GM12891 (cell line): ENCODE measurements at regions not wholly inside any gene's neighbourhood (a gene's known extent, or its start where the extent isn't known, plus 50 kb on each side); places are given as distances from the start of the nearest gene placed in this dataset.

Experiments used
- DNase-seq: peaks from one replicate; pipeline ENCODE4 v3.0.0; 2011; ENCODE audit warnings: low spot score; ENCODE audit not compliant: insufficient read length
- FAIRE-seq: peaks from 2 replicates; lab custom pipeline; 2011; peaks lifted over from hg19 to GRCh38; lab: Jason Lieb, UNC
- PAX5 ChIP-seq: IDR thresholded peaks from 2 replicates; pipeline ENCODE4 v1.6.1; 2011; ENCODE audit warnings: low read length, moderate library complexity, mild to moderate bottlenecking; ENCODE audit not compliant: insufficient read depth, severe bottlenecking
- POLR2A ChIP-seq: IDR thresholded peaks from 2 replicates; pipeline ENCODE4 v1.6.1; 2011; ENCODE audit warnings: low read depth, low read length, control low read depth
- POLR2AphosphoS5 ChIP-seq: IDR thresholded peaks from 2 replicates; pipeline ENCODE4 v1.6.1; 2011; ENCODE audit warnings: low read depth, low read length, control low read depth
- POU2F2 ChIP-seq: IDR thresholded peaks from 2 replicates; pipeline ENCODE4 v1.6.1; 2011; ENCODE audit warnings: low read depth, mild to moderate bottlenecking, control low read depth, low read length, moderate library complexity
- SPI1 ChIP-seq: IDR thresholded peaks from 2 replicates; pipeline ENCODE4 v1.6.1; 2011; ENCODE audit warnings: low read depth, low read length, control low read depth
- TAF1 ChIP-seq: IDR thresholded peaks from 2 replicates; pipeline ENCODE4 v1.6.1; 2011; ENCODE audit warnings: low read depth, low read length, control low read depth

DNA sequence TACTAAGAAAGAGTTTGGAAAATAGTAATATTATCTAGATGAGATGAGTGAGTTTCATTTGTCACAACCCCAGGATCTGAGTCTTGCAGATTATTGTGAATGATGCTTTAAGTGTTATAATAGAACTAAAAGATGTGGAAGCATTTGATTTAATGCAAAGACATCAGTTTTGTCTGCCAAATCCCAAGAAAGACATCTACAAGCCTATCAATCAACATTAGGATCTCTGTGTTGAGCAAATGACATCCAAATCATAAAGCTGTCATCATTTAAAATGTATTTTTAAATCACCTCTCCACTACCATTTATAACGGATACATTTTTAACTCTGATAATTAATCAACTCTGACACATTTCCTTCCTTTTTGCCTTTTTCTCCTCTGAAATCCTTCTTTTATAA lies 310.8 kb upstream of the SLIT2 start:
- DNase-seq, result no peak
- TF ChIP-seq PAX5 (no peak), SPI1 (no peak), POLR2AphosphoS5 (no peak), POU2F2 (no peak), TAF1 (no peak), POLR2A (no peak)
- no peak for FAIRE-seq

- FAIRE-seq (no peak), DNase-seq (no peak)
- TF ChIP-seq POLR2AphosphoS5, result no peak
- TF ChIP-seq POLR2A, result no peak
- TF ChIP-seq POU2F2, result no peak
- no peak for TF ChIP-seq SPI1
- no peak for TF ChIP-seq PAX5
- no peak for TF ChIP-seq TAF1
Measured at GRCh38 chr4:19936476-19936875, 315.2 kb upstream of the SLIT2 start.

DNA sequence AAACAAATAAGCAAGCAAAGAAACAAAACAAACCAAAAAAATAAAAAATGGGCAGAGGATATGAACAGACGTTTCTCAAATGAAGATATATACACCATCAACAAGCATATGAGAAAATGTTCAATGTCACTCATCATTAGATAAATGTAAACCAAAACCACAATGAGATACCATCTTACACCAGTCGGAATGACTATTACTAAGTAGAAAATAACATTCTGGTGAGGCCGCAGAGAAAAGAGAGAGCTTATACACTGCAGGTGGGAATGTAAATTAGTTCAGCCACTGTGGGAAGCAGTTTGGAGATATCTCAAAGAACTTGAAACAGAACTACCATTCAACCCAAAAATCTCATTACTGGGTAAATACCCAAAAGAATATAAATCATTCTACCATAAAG lies 321.0 kb upstream of the SLIT2 start:
- no peak for TF ChIP-seq POU2F2
- TF ChIP-seq TAF1, result no peak
- no peak for TF ChIP-seq POLR2A
- no peak for TF ChIP-seq POLR2AphosphoS5
- no peak for TF ChIP-seq SPI1
- no peak for TF ChIP-seq PAX5
- FAIRE-seq (no peak), DNase-seq (no peak)

DNA sequence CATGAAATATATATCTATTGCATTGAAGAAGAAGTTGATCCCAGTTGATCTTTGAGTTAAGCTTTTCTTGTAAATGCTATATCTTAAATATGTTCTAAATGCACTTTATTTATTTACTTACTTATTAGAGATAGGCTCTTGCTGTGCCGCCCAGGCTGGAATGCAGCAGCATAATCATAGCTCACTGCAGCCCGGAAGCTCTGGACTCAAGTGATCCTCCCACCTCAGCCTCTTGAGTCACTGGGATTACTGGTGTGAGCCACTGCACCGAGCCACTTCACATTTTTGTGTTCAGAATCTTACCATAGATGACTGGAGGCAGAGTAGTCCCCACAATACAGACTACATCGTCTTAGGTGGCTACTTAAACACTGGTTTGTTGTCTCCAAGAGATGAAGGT lies 324.3 kb upstream of the SLIT2 start:
- FAIRE-seq (no peak), DNase-seq (no peak)

DNA sequence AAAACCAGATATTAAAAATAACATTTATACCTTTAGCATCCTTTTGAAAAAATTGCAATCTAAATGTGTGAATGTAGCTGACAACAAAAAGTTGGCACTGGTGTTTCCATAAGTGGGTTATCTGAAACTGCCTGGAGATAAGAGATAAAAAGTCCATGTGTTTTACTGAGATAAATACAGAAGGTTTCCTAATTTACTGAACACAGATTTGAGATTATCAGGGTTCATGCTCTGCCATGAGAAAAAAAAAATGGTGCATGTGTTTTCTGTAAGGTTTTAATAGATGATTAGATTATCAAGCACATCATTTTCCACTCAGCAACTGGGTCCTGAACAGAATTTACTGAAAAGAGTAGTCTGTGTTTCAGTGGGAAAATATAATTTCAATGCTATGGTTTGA lies 326.2 kb upstream of the SLIT2 start:
- FAIRE-seq (no peak), DNase-seq (no peak)
- TF ChIP-seq POLR2AphosphoS5, result no peak
- TF ChIP-seq POU2F2, result no peak

More for the DNA sequence above, 324.3 kb upstream of the SLIT2 start:
- TF ChIP-seq POLR2A (no peak), SPI1 (no peak), POU2F2 (no peak), TAF1 (no peak), PAX5 (no peak), POLR2AphosphoS5 (no peak)

DNA sequence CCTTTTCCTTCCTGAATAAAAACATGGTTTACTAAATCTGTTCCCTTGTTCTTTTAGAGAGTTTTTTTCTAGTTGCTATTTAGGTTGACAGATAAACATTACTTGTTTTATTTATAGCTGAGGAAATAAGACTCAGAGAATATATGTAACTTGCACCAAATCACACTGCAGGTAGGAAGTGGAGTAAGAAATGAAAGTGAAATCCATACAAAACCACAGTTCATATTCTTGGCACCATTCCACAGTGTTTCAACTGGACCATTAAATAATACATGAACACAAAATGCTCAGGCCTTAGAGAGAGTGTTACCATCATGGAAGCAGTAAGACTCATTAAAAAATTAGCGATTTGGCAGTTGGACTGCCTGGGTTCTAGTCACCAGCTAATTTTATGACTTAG lies 326.9 kb upstream of the SLIT2 start:
- DNase-seq (no peak), FAIRE-seq (no peak)
- TF ChIP-seq POLR2AphosphoS5 (no peak), PAX5 (no peak), SPI1 (no peak), POLR2A (no peak), POU2F2 (no peak), TAF1 (no peak)

GRCh38 chr4:19915276-19915675 lies 336.4 kb upstream of the SLIT2 start:
- DNase-seq (no peak), FAIRE-seq (no peak)
- no peak for TF ChIP-seq POLR2AphosphoS5
- TF ChIP-seq POLR2A, result no peak
- no peak for TF ChIP-seq PAX5
- TF ChIP-seq POU2F2, result no peak
- TF ChIP-seq TAF1, result no peak
- TF ChIP-seq SPI1, result no peak

- no peak for FAIRE-seq
- no peak for TF ChIP-seq POU2F2
- no peak for TF ChIP-seq POLR2A
- no peak for TF ChIP-seq TAF1
- no peak for DNase-seq
Measured at GRCh38 chr4:19913650-19914049, 338.1 kb upstream of the SLIT2 start.

- TF ChIP-seq TAF1 (no peak), POU2F2 (no peak), POLR2AphosphoS5 (no peak), PAX5 (no peak), SPI1 (no peak), POLR2A (no peak)
- FAIRE-seq (no peak), DNase-seq (no peak)
Measured at GRCh38 chr4:19910861-19911525, 340.7 kb upstream of the SLIT2 start.

DNA sequence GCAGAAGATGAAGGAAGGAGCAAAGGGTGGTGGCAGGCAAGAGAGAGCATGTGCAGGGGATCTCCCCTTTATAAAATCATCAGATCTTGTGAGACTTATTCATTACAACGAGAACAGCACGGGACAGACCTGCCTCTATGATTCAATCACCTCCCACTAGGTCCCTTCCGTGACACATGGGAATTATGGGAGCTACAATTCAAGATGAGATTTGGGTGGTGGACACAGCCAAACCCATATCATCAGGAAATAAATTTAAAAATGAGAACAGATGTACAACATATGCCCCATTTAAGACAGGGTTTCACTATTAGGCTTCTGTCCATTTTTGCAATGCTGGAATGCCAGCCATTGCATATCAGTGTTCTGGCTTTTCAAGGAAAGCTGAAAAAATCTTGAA lies 346.7 kb upstream of the SLIT2 start:
- DNase-seq (no peak), FAIRE-seq (no peak)
- TF ChIP-seq TAF1 (no peak), POU2F2 (no peak), PAX5 (no peak), POLR2AphosphoS5 (no peak), POLR2A (no peak), SPI1 (no peak)
